ENCODE measurements at regions not wholly inside any gene's neighbourhood (a gene's known extent, or its start where the extent isn't known, plus 50 kb on each side); places are given as distances from the start of the nearest gene placed in this dataset.
"Not testable (repeated sequence)": the region's sequence is repeated elsewhere in the genome, so short reads cannot be mapped to it uniquely, and the experiment has no call there.

- TF ChIP-seq CTCF (IDR thresholded peaks at IDR 0.05); REST (IDR thresholded peaks at IDR 0.05; ENCODE audit: insufficient read depth in 1 of 2, low read depth in 2 of 2, low read length in 1 of 2); POLR2AphosphoS5 (IDR thresholded peaks at IDR 0.05; ENCODE audit: low read depth, low read length); SIN3A (IDR thresholded peaks at IDR 0.05; ENCODE audit: borderline replicate concordance, insufficient read depth, low read depth, low read length); TCF7L2 (IDR thresholded peaks at IDR 0.05; ENCODE audit: low read depth, low read length): not testable (repeated sequence)
These were observed 281.7 kb downstream of the BCL2L11 start for GRCh38 chr2:111402450-111402849.
